Right hindlimb (tissue), 1 donor: ENCODE measurements at regions not wholly inside any gene's neighbourhood (a gene's known extent, or its start where the extent isn't known, plus 50 kb on each side); places are given as distances from the start of the nearest gene placed in this dataset.
"Not testable (repeated sequence)": the region's sequence is repeated elsewhere in the genome, so short reads cannot be mapped to it uniquely, and the experiment has no call there.

Experiments
- DNase-seq: peaks from one replicate; pipeline ENCODE4 v3.0.0-alpha.2; 2018

DNA sequence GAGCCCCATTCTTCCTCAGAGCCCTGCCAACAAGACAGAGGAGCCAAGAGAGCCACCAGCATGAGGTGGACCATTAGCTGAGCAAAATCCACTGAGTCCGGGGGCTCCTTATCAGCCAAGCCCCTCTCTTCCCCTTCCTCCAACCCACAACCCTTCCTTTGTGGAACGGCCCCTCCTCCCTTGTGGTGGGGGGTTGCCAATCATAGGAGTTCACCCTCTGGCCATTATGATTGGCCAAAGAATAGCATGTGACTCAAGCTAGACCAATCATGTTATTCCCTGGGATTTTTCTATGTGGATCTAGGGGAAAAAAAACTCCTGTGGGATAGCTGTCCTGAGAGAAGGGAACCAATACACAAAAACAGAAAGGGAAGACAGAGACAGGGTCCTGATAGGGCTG lies 120.5 kb downstream of the C16orf95 start:
- DNase-seq: no peak

- no peak for DNase-seq
Observed at GRCh38 chr16:87198328-87198832, 118.8 kb downstream of the C16orf95 start.

- no peak for DNase-seq
Observed at GRCh38 chr16:87198881-87199280, 118.3 kb downstream of the C16orf95 start.

- DNase-seq: no peak
Observed at GRCh38 chr16:87199379-87199778, 117.8 kb downstream of the C16orf95 start.

GRCh38 chr16:87199901-87200300 lies 117.3 kb downstream of the C16orf95 start:
- no peak for DNase-seq

DNA sequence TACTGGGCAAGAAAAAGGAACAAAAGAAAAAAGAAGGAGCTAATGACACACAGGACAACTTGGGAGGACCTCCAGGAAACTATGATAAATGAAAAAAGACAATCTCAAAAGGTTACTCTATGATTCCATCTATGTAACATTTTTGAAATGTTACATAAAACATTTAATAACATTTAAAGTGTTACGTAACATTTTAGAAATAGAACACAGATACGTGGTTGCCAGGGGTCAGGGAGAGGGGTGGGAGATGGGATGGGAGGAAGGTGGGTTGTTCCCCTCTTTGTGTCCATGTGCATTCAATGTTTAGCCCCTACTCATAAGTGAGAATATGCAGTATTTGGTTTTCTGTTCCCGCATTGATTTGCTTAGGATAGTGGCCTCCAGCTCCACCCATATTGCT lies 116.6 kb downstream of the C16orf95 start:
- DNase-seq: no peak

- peak; percentile 76 for DNase-seq
Observed at GRCh38 chr16:87201052-87201451, 116.1 kb downstream of the C16orf95 start.

DNA sequence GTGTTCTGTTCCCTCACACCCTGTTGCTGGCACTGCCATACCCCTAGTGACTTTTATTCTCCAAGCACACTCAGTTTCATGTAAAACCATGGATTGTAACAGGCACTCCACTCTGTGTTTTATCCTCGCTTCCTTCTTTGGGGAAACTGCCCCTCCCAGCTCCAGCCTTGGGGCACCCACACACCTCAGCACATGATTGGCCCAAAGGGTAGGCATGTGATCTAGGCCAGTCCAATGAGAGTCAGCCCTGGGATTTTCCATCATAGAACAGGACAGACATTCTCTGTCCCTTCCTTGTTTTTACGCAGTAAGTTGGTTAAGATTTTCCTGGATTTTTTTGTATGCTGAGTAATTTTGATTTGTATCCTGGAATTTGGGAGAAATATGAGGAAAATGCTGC lies 115.4 kb downstream of the C16orf95 start:
- no peak for DNase-seq

GRCh38 chr16:87202346-87202745 lies 114.8 kb downstream of the C16orf95 start:
- no peak for DNase-seq

DNA sequence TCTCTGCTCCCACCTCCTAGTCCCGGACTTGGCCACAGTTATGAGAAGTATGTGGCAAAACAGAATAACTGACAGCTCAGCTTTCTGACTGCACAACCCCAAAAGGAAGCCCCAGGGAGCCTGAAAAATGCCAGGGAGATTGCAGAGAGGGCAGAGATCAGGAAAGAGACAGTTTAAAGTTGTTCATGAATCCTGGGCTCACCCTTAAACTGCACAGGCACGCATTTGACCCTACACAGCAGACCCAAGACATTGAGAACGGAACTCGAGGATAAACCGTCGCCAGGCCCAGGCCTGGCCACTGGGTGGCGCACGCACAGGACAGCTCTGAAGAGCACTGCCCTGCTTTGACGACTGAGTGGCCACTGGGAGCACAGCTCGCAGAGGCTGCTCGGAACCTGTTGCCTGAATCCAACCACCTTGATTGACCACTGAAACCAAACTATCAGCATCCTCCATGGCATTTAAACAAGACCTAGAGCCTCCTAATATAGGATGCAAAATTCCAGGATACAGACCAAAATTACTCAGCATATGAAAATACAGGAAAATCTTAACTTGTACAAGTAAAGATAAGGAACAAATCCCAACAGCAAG lies 114.0 kb downstream of the C16orf95 start:
- peak; percentile 72 for DNase-seq

DNA sequence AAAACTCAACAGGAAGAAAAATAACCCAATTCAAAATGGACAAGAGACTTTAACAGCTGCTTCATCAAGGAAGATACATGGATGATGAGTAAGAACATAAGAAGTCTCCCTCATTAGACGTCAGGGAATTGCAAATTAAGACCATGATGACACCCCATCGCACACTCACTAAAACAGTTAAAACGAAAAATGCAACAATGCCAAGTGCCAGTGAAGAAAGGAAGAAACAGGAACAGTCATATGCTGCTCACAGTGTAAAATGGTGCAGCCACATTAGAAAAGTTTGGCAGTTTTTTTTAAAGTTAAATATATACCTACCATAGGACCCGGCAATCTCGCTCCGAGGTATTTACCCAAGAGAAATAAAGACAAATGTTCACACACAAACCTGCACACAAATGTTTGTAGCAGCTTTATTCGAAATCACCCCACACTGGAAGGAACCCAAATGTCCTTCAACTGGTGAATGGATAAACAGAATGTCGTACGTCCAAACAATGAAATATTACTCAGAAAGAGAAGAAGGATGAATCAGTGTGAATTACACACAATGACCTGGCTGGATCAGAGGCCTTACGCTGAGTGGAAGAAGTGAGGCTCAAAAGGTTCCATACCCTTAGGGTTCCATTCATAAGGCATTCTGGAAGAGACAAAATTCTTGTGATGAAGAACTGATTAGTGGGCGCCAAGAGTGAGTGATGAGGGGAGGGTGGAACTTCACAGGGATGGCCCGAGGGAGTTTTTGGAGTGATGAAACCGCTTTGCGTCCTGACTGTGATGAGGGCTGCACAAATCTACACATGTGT lies 110.3 kb downstream of the C16orf95 start:
- DNase-seq: no peak

GRCh38 chr16:87207509-87207908 lies 109.7 kb downstream of the C16orf95 start:
- peak; percentile 69 for DNase-seq

DNA sequence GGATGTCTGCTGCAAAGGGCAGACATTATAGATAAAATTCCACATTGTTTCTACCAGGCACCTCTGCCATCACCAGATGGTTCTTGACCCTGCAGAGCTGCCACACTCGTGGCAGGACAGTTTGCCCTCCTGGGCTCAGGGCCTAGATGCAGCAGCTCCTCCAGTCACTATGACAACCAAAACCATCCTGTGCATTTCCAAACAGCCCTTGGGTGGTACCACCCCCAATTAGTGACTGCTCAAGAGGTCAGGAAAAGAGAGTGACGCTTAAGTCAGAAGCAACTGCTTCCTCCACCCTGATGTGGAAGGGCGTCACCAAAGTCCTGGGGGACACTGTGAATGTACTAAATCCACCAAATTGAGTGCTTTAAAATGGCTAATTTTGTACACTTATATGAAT lies 109.2 kb downstream of the C16orf95 start:
- DNase-seq: no peak

GRCh38 chr16:87208968-87209367 lies 108.2 kb downstream of the C16orf95 start:
- DNase-seq: not testable (repeated sequence)

DNA sequence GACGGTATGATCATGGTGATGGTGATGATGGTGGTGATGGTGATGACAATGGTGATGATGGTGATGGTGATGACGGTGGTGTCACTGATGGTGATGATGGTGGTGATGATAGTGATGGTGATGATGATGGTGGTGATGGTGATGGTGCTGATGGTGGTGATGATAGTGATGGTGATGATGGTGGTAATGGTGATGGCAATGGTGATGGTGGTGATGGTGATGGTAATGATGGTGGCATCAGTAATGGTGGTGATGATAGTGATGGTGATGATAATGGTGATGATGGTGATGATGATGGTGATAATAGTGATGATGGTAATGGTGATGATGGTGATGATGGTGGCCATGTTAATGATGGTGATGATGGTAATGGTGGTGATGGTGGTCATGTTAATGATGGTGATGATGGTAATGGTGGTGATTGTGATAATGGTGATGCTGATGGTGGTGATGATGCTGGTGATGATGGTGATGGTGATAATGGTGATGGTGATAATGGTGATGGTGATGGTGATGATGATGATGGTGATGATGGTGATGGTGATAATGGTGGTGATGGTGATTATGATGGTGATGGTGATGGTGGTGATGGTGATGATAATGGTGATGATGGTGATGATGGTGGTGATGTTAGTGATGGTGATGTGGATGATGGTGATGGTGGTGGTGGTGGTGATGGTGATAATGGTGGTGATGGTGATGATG lies 107.2 kb downstream of the C16orf95 start:
- DNase-seq: no peak

DNA sequence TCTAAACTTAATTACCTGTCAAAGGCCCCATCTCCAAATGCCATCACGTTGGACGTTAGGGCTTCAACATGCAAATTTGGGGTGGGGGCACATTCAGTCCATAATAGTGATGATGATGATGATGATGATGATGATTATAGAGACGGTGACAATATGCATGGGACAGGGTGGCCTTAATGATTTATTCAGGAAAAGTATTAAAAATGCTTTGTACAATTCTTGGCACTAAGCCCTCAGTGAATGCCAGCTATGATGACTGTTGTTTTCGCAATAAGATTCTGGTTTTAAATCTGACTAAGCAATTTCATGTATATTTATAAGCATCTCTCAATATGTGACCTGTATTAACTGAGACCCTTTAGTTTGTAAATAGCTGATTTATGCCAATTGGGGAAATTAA lies 106.3 kb downstream of the C16orf95 start:
- DNase-seq: no peak

- DNase-seq: no peak
Observed at GRCh38 chr16:87212026-87212425, 105.2 kb downstream of the C16orf95 start.

DNA sequence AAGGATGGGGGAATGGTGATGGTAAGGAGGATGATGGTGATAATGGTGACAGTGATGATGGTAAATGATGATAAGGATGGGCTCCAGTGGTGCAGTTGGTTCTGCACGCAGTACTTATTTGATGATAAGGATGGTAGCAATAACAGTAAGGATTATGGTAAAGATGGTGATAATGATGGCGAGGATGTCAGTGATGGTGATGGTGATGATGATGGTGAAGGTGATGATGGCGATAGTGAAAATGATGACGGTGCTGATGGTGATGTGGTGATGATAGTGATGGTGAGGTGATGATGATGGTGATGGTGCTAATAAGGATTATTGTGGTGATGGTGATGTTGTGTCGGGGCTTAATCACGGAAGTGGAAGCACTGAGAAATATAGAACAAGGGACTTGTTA lies 103.7 kb downstream of the C16orf95 start:
- DNase-seq: no peak

DNA sequence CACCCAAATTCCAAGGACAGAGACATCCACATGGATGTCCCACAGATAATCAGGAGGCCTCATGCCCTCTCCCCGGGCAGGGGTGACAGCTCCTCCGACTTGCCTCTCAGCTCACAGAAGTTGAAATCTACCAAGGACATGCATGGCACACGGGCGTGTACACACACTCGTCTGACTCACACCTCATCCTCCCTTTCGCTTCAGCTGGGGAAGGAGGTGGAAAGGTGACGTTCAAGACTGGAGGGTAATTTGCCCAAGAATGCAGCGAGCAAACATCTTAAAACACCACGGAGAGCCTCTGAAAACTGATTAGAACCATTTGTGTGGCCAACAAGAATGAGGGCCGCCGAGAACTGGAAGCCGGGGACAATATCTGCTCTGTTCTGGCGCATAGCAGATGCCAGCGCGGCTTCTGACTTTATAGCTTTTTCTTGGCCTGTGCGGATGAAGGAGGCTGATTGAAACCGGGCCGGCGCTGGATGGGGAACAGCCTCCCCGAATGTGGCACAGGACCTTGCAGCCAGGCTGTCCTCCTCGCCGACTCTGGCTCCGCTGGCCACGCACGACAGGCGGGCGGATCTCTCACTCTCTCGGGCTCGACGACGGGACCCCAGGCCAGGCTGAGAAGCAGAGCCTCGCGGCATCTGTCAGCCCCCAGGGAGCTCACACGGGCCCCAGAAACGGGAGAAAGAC lies 100.9 kb downstream of the C16orf95 start:
- peak; percentile 61 for DNase-seq

DNA sequence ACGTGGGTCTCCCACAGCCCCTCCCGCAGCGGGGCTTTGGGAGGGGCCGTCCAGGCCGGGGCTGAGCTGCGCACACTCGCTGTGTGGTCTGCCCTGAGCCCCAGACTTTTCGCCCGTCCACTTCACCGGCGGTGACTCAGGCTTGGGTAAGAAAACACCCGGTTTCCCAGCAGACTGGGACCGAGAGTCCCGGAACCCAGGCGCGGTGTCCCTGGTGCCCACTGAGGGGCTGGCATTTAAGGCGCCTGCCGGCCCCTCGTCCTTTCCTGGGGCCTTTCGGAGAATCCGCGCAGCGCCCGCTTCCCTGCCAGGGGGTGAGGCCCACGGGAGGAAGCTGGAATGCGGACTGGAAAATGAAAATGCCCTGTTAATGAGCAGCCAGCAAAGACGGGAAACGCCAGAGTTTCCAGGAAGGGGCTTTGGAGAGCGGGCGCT lies 100.3 kb downstream of the C16orf95 start:
- DNase-seq: peak; percentile 76

- not testable (repeated sequence) for DNase-seq
Observed at GRCh38 chr16:87217802-87218201, 99.4 kb downstream of the C16orf95 start.

DNA sequence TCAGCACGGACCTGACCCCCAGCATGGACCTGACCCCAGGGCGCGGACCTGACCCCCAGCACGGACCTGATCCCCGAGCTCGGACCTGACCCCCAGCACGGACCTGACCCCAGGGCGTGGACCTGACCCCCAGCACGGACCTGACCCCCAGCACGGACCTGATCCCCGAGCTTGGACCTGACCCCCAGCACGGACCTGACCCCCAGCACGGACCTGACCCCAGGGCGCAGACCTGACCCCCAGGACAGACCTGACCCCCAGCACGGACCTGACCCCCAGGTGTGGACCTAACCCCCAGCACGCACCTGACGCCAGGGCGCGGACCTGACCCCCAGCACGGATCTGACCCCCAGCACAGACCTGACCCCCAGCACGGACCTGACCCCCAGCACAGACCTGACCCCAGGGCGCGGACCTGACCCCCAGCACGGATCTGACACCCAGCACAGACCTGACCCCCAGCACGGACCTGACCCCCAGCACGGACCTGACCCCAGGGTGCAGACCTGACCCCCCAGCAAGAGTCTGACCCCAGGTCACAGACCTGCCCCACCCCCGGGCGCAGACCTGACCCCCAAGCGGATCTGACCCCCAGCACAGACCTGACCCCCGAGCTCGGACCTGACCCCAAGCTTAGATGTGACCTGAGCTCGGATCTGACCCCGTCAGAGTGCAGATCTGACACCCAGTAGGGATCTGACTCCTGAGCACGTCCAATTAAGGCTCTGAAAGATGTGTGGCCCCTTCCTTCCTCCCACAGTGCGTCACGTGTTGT lies 98.7 kb downstream of the C16orf95 start:
- no peak for DNase-seq
